ENCODE measurements at regions not wholly inside any gene's neighbourhood (a gene's known extent, or its start where the extent isn't known, plus 50 kb on each side); places are given as distances from the start of the nearest gene placed in this dataset.

DNA sequence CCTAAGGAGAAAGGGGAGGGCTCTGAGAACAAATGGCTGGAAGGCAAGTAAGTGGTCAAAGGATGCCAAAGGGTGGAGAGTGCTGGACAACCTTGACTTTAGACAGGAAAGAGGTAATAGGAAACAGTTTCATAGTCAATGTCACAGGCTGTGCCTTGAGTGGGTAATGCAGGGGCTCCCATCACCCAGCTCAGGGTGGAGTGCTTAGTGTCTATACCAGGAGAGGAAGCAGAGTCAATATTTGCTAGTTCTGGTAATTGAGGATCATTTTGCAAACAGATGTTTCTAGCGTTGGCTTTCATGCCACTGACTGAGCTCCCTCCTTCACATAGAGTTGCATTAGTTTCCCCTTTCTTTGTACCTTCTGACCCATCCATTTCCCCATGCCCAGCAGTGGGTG is 64.6 kb upstream of the KL start:
- no peak for DNase-seq (ENCODE audit: low spot score)
- in situ Hi-C loops (cut with HindIII; ENCODE audit: low sequenced_read_pairs) = no loop called here

DNA sequence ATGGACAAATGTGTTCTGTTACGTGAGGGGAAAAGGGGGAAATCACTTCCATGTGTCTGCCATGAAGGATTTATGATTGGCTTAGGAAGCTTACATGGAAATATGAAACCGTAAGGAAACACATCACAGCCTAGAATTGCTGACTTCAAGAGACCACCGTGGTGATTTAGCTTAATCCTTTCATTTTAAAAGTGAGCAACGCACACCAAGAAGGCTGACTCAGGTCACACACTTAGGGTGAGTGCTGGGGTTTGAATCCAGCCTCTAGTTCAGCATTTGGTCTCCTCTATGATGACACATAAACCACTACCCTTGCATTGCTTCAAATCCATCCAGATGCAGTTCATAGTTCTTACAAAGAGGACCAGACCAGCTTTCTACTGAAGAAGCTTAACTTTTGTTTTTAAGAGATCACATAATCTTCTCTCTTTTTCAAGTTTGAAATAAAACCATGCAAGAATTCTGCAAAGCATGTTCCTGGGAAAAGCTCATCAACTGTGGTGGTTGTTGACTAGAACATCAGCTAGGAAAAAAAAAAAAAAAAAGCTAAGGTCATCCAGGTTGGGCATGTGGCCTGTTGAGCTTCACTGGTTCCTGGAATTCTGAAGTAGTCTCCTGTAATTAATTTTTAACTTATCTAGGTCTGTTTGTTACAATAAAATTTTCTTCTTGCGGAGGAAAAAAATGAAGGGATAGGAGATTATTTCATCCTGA is 60.2 kb upstream of the KL start:
- DNase-seq (ENCODE audit: low spot score) = no peak
- in situ Hi-C loops (cut with HindIII; ENCODE audit: low sequenced_read_pairs) = no loop called here

- in situ Hi-C loops (cut with HindIII; ENCODE audit: low sequenced_read_pairs) = no loop called here
- no peak for DNase-seq (ENCODE audit: low spot score)
Observed at GRCh38 chr13:32956595-32956933, 59.7 kb upstream of the KL start.

GRCh38 chr13:32960626-32961025 is 55.6 kb upstream of the KL start:
- in situ Hi-C loops (cut with HindIII; ENCODE audit: low sequenced_read_pairs) = no loop called here
- no peak for DNase-seq (ENCODE audit: low spot score)

- no peak for DNase-seq (ENCODE audit: low spot score)
- in situ Hi-C loops (cut with HindIII; ENCODE audit: low sequenced_read_pairs) = no loop called here
Observed at GRCh38 chr13:32961724-32962123, 54.5 kb upstream of the KL start.

- in situ Hi-C loops (cut with HindIII; ENCODE audit: low sequenced_read_pairs) = no loop called here
Observed at GRCh38 chr13:32962342-32962741, 53.9 kb upstream of the KL start.

DNA sequence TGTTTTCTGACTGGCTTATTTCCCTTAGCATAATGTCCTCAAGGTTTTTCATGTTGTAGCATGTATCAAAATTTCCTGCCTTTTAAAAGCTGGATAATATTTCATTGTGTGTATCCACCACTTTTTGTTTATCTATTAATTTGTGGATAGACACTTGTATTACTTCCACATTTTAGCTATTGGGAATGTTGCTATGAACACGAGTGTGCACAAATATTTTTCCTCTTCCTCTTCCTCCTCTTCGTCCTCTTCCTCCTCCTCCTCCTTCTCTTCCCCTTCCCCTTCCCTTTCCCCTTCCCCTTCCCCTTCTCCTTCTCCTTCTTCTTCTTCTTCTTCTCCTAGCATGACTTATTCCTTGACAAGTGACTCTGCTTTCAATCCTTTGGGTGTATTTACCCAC is 51.2 kb upstream of the KL start:
- no peak for DNase-seq (ENCODE audit: low spot score)
- in situ Hi-C loops (cut with HindIII; ENCODE audit: low sequenced_read_pairs) = no loop called here

More at GRCh38 chr13:32962342-32962741, 53.9 kb upstream of the KL start:
- DNase-seq (ENCODE audit: low spot score) = no peak

All from G401 (cell line).